Retinal pigment epithelial cell (primary cell): ENCODE measurements at regions not wholly inside any gene's neighbourhood (a gene's known extent, or its start where the extent isn't known, plus 50 kb on each side); places are given as distances from the start of the nearest gene placed in this dataset.

ENCODE experiments used
- DNase-seq: peaks from one replicate; pipeline ENCODE4 v3.0.0-alpha.2; 2010; ENCODE audit warnings: low read depth
- H3K4me3 ChIP-seq: 2 replicates; pipeline ENCODE4 v1.5.1; 2011; ENCODE audit warnings: mild to moderate bottlenecking, low read length, control low read depth, moderate library complexity
- CTCF ChIP-seq: conservative IDR thresholded peaks from 2 replicates; pipeline ENCODE4 v1.5.1; 2011; ENCODE audit warnings: low read depth, low read length, control low read depth, inconsistent platforms

- H3K4me3 ChIP-seq, result no peak overlapping the region
- DNase-seq, result no peak
- no peak for TF ChIP-seq CTCF
Measured at GRCh38 chr14:104469591-104469990, 110.0 kb upstream of the C14orf180 start.

DNA sequence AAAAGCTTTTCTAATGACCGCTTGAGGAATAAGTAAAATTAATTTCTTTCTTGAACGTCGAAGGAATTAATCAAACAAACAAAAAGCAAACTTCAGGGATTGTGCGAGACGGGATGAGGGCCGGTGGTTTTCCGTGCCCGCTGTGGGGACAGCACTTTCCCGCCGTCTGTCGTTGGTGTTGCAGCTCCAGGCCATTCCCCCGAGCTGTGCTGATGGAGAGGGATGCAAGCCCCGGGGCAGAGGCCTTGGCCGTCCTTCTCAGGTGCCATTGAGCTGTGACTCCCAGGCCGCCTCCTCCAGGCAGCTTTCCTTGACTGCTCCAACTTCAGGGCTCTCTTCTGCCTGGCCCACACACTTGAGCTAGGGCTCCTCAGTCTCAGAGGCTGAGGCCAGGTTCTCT lies 109.0 kb upstream of the C14orf180 start:
- no peak for DNase-seq
- TF ChIP-seq CTCF, result no peak
- H3K4me3 ChIP-seq, result no peak overlapping the region

GRCh38 chr14:104471114-104471513 lies 108.5 kb upstream of the C14orf180 start:
- H3K4me3 ChIP-seq, result no peak overlapping the region
- no peak for TF ChIP-seq CTCF
- no peak for DNase-seq

GRCh38 chr14:104472073-104472472 lies 107.5 kb upstream of the C14orf180 start:
- H3K4me3 ChIP-seq, result no peak overlapping the region
- no peak for TF ChIP-seq CTCF
- no peak for DNase-seq

GRCh38 chr14:104472536-104473243 lies 106.9 kb upstream of the C14orf180 start:
- H3K4me3 ChIP-seq, result no peak overlapping the region
- DNase-seq, result no peak
- no peak for TF ChIP-seq CTCF

DNA sequence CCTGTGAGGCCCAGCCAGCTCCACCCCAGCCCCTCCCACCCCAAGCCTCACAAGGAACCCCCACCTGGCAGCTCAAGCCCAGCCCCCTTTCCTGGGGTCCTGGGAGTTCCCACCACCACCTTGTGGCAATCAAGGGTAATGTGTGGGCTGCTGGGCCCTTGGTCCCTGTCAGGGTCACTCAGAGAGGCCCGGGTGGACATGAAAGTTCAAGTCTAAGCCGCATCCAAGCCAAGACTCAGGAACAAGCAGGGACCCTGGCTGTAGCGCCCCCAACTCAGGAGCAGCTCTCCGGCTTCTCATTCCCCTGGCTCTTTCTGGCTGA lies 106.4 kb upstream of the C14orf180 start:
- no peak for TF ChIP-seq CTCF
- H3K4me3 ChIP-seq, result no peak overlapping the region
- DNase-seq, result no peak

GRCh38 chr14:104473649-104474494 lies 105.7 kb upstream of the C14orf180 start:
- no peak overlapping the region for H3K4me3 ChIP-seq
- DNase-seq, result no peak
- TF ChIP-seq CTCF, result no peak
